Left renal cortex interstitium (tissue), 4 donors: ENCODE measurements at regions not wholly inside any gene's neighbourhood (a gene's known extent, or its start where the extent isn't known, plus 50 kb on each side); places are given as distances from the start of the nearest gene placed in this dataset.

Source experiments
- DNase-seq, 4 donors: peaks; one replicate each; pipeline ENCODE4 v3.0.0-alpha.2; 2013; ENCODE audit warnings: low read depth in 4 of 4, low spot score in 2 of 4, missing footprints in 1 of 4

GRCh38 chr5:5050801-5051200, 89.3 kb upstream of the ADAMTS16 start:
- DNase-seq = no peak

DNA sequence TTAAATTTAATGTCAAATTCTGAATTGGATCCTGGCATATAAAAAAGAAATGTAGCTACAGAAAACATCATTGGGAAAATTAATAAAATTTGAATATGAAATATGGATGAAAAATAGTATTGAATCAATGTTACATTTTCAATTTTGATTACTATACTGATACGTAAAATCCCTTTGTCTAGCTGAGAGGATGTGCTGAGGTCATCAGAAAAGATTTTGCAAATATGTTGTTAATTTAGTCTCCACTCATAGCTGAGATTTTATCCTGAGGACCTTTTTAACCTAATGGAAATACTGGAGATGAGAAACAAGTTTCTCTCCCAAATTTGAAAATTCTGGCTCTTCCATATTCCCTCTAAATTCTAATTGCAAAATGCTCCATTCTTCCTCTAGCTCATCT, 84.4 kb upstream of the ADAMTS16 start:
- no peak for DNase-seq

GRCh38 chr5:5061836-5062235, 78.3 kb upstream of the ADAMTS16 start:
- no peak for DNase-seq

GRCh38 chr5:5062525-5063302, 77.4 kb upstream of the ADAMTS16 start:
- no peak for DNase-seq

- no peak for DNase-seq
These were observed 76.6 kb upstream of the ADAMTS16 start for GRCh38 chr5:5063533-5063953.

GRCh38 chr5:5065472-5065871, 74.7 kb upstream of the ADAMTS16 start:
- no peak for DNase-seq

GRCh38 chr5:5066276-5067186, 73.6 kb upstream of the ADAMTS16 start:
- DNase-seq = no peak

- DNase-seq = no peak
These were observed 70.3 kb upstream of the ADAMTS16 start for GRCh38 chr5:5069851-5070250.

GRCh38 chr5:5071554-5071953, 68.6 kb upstream of the ADAMTS16 start:
- no peak for DNase-seq

DNA sequence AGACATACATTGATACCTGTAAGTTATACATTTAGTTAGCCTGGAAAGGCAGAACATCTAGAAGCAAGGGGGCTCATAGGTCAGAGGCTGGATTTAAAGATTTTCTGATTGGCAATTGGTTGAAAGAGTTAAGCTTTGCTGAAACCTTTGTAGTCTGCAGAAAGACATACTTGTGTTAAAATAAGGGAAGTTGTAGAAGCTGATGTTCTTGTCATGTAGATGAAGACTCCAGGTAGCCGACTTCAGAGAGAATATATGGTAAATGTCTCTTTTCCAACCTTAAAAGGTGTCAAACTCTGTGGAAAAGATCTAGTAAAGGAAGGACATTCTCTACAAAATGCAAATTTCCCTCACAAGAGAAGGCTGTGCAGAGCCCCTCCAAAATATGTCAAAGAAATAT, 62.9 kb upstream of the ADAMTS16 start:
- no peak for DNase-seq

GRCh38 chr5:5078009-5078897, 61.9 kb upstream of the ADAMTS16 start:
- DNase-seq = no peak

DNA sequence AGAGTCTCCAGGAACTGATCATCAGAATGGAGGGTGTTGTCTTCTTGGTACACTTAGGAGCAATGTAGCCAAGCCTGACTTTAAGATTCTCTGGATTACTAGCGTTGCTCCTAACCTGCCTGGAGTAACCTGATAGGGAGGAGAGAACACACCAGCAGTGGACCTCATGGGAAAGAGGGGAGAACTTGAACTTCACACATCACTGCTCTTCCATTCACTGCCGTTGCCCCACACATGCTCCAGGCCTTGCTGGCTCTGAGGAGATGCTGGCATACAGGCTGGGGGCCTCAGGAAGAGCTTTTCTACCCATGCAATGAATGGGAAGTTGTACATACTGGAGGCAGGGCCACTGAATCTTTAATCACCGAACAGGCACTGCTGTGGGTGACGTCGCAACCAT, 60.3 kb upstream of the ADAMTS16 start:
- DNase-seq = no peak

DNA sequence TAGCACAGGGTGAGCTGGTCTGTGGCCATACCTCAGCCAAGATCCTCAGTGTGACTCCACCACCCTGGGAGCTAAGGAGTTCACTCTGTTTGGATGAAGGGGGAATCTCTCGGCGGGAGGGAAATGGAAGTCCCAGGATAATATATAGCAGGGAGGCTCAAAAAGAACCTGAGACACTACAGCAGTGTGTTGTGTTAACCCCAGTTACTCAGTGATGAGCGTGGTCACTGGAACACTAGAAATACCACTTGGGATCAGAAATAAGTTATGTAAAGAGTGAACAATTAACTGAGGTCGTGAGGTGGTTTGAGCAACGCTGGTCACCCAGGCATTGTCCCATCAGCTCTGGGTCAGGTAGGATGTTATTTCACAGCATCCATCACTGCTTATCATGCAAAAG, 59.3 kb upstream of the ADAMTS16 start:
- no peak for DNase-seq

DNA sequence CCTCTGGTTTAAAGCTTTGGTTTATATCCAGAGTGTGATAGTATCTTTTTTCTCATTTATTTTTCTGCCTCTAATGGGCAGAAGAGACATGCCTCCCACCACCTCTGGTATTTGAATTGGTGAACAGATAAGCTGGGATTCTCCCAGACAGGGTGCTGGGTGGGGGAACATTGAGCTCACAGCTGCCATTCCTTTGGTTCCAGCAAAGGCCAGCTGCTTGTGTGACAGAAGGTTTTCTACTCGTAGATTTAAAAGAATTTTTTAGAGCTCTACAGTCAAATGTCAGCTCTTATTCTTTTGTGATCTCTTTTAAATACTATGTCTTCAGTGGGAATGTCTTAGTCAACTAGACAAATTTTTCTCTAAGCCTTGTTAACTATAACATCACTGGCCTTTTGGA, 54.7 kb upstream of the ADAMTS16 start:
- no peak for DNase-seq

GRCh38 chr5:5089895-5090649, 50.1 kb upstream of the ADAMTS16 start:
- no peak for DNase-seq
